OCI-LY3 (cell line): ENCODE measurements at regions not wholly inside any gene's neighbourhood (a gene's known extent, or its start where the extent isn't known, plus 50 kb on each side); places are given as distances from the start of the nearest gene placed in this dataset.

Experiments
- EZH2phosphoT487 ChIP-seq: fragments of 200-600 bp; shearing (Covaris generic); IDR thresholded peaks from 2 replicates; pipeline ENCODE4 v1.6.1; 2018; ENCODE audit warnings: antibody characterized with exemption, mixed run types, low read depth
- TF ChIP-seq, protein P1 (sequence below): fragments of 200-600, 300-600 bp; sonication (generic); IDR thresholded peaks from 2 replicates; pipeline ENCODE4 v1.5.1; 2014; ENCODE audit warnings: antibody characterized with exemption, low read length, low read depth

DNA sequence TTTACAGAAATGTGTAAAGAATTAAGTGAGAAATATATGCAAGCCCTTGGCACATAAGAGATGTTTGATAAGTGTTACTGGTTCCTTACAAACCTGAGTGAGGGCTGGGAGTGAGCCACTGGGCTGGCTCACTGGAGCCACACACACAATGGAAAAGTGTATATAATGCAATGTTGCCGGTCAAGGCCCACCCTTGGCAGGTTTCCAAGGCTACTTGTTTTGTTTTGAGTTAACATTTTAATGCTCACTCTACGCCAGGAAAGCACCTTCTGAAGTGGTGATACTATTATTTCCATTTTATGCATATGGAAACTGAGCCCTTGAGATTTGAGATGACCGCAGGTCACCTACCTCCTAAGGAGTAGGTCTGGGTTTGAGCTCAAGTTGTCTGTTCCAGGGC, 71.8 kb upstream of the FHIT start:
- TF ChIP-seq, protein P1, sequence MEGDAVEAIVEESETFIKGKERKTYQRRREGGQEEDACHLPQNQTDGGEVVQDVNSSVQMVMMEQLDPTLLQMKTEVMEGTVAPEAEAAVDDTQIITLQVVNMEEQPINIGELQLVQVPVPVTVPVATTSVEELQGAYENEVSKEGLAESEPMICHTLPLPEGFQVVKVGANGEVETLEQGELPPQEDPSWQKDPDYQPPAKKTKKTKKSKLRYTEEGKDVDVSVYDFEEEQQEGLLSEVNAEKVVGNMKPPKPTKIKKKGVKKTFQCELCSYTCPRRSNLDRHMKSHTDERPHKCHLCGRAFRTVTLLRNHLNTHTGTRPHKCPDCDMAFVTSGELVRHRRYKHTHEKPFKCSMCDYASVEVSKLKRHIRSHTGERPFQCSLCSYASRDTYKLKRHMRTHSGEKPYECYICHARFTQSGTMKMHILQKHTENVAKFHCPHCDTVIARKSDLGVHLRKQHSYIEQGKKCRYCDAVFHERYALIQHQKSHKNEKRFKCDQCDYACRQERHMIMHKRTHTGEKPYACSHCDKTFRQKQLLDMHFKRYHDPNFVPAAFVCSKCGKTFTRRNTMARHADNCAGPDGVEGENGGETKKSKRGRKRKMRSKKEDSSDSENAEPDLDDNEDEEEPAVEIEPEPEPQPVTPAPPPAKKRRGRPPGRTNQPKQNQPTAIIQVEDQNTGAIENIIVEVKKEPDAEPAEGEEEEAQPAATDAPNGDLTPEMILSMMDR, result no peak
- no peak for TF ChIP-seq EZH2phosphoT487
